ENCODE measurements at regions not wholly inside any gene's neighbourhood (a gene's known extent, or its start where the extent isn't known, plus 50 kb on each side); places are given as distances from the start of the nearest gene placed in this dataset.

DNA sequence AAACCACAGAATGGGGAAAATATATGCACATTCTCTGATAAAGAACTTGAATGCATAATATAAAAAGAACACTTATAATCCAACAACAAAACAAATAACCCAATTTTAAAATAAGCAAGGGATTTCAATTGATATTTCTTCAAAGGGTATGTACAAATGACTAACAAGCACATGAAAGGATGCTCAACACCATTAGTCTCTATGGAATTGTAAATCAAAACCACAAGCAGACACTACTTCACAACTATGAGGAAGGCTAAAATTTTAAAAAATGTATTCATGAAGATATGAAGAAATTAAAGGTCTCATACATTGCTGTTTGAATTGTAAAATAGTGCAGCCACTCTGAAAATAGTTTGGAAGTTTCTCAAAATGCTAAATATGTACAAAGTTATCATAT is 78.9 kb upstream of the GAS1 start:
- H3K23me2 ChIP-seq (ENCODE audit: low read depth, low read length), result no peaks in the 10 kb centered on the region
- no peak overlapping the region for H3K4ac ChIP-seq (replicated peaks; ENCODE audit: insufficient read length, low read depth, low read length)
- no peaks in the 10 kb centered on the region for H3K79me1 ChIP-seq (ENCODE audit: low read depth, low read length)
- H3K27ac ChIP-seq (ENCODE audit: low read depth, low read length), result no peak overlapping the region
- no peak overlapping the region for H3K18ac ChIP-seq (ENCODE audit: extremely low read depth, low read length)
- DNase-seq (ENCODE audit: low read depth in 1 of 2, low spot score in 2 of 2) (no peak), FAIRE-seq (no peak)
- peaks cover 0 to 2% (median 0%) of the 10 kb centered on the region in 4 experiments; a peak in 1 of 7 replicates for H3K4me1 ChIP-seq (replicated peaks in 1 of 4; ENCODE audit: control insufficient read depth in 3 of 4, insufficient read depth in 4 of 4, low read length in 3 of 4)
- H4K8ac ChIP-seq (ENCODE audit: extremely low read depth, insufficient read depth, low read length), result no peak overlapping the region
- H3K9ac ChIP-seq (replicated peaks in 1 of 4; ENCODE audit: extremely low read depth in 1 of 4, low read depth in 3 of 4, low read length in 3 of 4), result no peak overlapping the region
- H3K23ac ChIP-seq (ENCODE audit: insufficient read length), result no peak overlapping the region
- H3K56ac ChIP-seq (replicated peaks; ENCODE audit: insufficient read length, low read depth, low read length), result no peak overlapping the region
- H4K5ac ChIP-seq (ENCODE audit: insufficient read length, low read depth, low read length), result no peak overlapping the region
- H4K20me1 ChIP-seq (replicated peaks in 1 of 2; ENCODE audit: control insufficient read depth in 1 of 2, insufficient read depth in 2 of 2, low read length in 2 of 2), result peaks cover 0 to 1% of the 10 kb centered on the region in 2 experiments
- no peak overlapping the region for H2AFZ ChIP-seq (ENCODE audit: low read length)
- no peak for TF ChIP-seq BRCA1 (IDR thresholded peaks at IDR 0.05; ENCODE audit: low read depth, low read length)
- TF ChIP-seq TAF7 (optimal IDR thresholded peaks at IDR 0.05; ENCODE audit: borderline replicate concordance, low read depth, low read length), result no peak
- TF ChIP-seq, protein P1, sequence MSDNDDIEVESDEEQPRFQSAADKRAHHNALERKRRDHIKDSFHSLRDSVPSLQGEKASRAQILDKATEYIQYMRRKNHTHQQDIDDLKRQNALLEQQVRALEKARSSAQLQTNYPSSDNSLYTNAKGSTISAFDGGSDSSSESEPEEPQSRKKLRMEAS (IDR thresholded peaks at IDR 0.05), result no peak
- TF ChIP-seq POU5F1 (IDR thresholded peaks at IDR 0.05; ENCODE audit: low read depth, low read length), result no peak
- TF ChIP-seq SIX5 (IDR thresholded peaks at IDR 0.05; ENCODE audit: low read depth, low read length), result no peak
- TF ChIP-seq ZNF274 (IDR thresholded peaks at IDR 0.05; ENCODE audit: borderline replicate concordance, extremely low read depth, low read length), result no peak
- TF ChIP-seq SP2 (IDR thresholded peaks at IDR 0.05; ENCODE audit: low read length), result no peak
- H2AK5ac ChIP-seq (ENCODE audit: low read depth, low read length), result no peak overlapping the region
- H2BK15ac ChIP-seq (ENCODE audit: low read length), result no peak overlapping the region
- ChIA-PET POLR2A (ENCODE audit: partially characterized antibody) (no interaction called here), CTCF (ENCODE audit: partially characterized antibody) (no interaction called here)
- H2BK12ac ChIP-seq (ENCODE audit: low read depth, low read length), result no peak overlapping the region
- 0 out of 4 replicates have a peak, but pooled peaks cover 0 to 2% of the 10 kb centered on the region in 2 experiments for H3K9me3 ChIP-seq (ENCODE audit: insufficient read depth in 2 of 2, low read depth in 1 of 2, low read length in 1 of 2)
- no peak overlapping the region for H3K4me3 ChIP-seq (ENCODE audit: extremely low read depth in 1 of 4, insufficient read depth in 2 of 4, low read depth in 3 of 4, low read length in 4 of 4)
- no peak overlapping the region for H3K14ac ChIP-seq (ENCODE audit: insufficient read length)
- H3K27me3 ChIP-seq (replicated peaks in 1 of 4; ENCODE audit: control insufficient read depth in 3 of 4, extremely low read depth in 1 of 4, insufficient read depth in 3 of 4, low read length in 3 of 4), result no peaks in the 10 kb centered on the region
- H2BK120ac ChIP-seq (replicated peaks; ENCODE audit: low read depth, low read length), result no peak overlapping the region
- H2BK20ac ChIP-seq (ENCODE audit: low read length), result no peak overlapping the region
- no peak overlapping the region for H4K91ac ChIP-seq (replicated peaks; ENCODE audit: insufficient read length, low read length)
- no peak overlapping the region for H3K4me2 ChIP-seq (ENCODE audit: insufficient read depth in 1 of 2, low read depth in 2 of 2, low read length in 2 of 2)
- no peaks in the 10 kb centered on the region for H3K36me3 ChIP-seq (ENCODE audit: control insufficient read depth in 2 of 4, insufficient read depth in 4 of 4, low read length in 3 of 4)
- no peak overlapping the region for H2BK5ac ChIP-seq (ENCODE audit: low read depth, low read length)
- no peaks in the 10 kb centered on the region for H3K79me2 ChIP-seq (ENCODE audit: control insufficient read depth in 1 of 2, insufficient read depth in 2 of 2, low read length in 2 of 2)
